NT2/D1 (cell line): ENCODE measurements at regions not wholly inside any gene's neighbourhood (a gene's known extent, or its start where the extent isn't known, plus 50 kb on each side); places are given as distances from the start of the nearest gene placed in this dataset.

ENCODE experiments used
- SUZ12 ChIP-seq: IDR thresholded peaks from 2 replicates; pipeline ENCODE4 v1.6.1; 2011; ENCODE audit not compliant: insufficient read length, insufficient read depth; ENCODE audit errors: extremely low read depth
- YY1 ChIP-seq: IDR thresholded peaks from 2 replicates; pipeline ENCODE4 v1.6.1; 2011; ENCODE audit not compliant: insufficient read length, insufficient read depth
- ZNF274 ChIP-seq: IDR thresholded peaks from 2 replicates; pipeline ENCODE4 v1.6.1; 2011; ENCODE audit warnings: mild to moderate bottlenecking, low read depth, low read length

DNA sequence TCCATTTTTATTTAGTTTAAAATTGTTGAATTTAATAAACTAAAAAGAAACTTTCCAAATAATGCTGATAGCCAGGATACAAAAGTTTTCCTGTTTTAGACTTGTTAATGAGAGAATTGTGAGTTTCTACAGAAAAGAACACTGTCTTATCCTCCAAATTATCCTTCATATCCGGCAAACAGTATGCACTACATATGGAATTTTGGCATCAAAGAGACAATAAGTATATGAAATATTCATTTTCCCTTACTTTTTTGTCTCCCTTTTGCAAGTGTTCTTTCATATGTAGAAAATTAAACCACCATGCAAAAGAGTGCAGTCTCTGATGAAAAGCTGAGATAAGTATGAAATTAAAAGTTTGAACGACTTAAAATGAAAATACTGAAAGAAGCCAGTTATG, 159.4 kb downstream of the UBE2E3 start:
- TF ChIP-seq ZNF274, result no peak
- TF ChIP-seq YY1, result no peak
- no peak for TF ChIP-seq SUZ12
